ENCODE measurements at regions not wholly inside any gene's neighbourhood (a gene's known extent, or its start where the extent isn't known, plus 50 kb on each side); places are given as distances from the start of the nearest gene placed in this dataset.
"Not testable (repeated sequence)": the region's sequence is repeated elsewhere in the genome, so short reads cannot be mapped to it uniquely, and the experiment has no call there.

- ChIA-PET CTCF (no interaction called here), POLR2A (no interaction called here)
These were observed 379.1 kb downstream of the SEC23A start for GRCh38 chr14:38723959-38724358.

GRCh38 chr14:38723277-38723676 lies 379.8 kb downstream of the SEC23A start:
- POLR2A ChIA-PET: no interaction called here
- CTCF ChIA-PET: no interaction called here

- CTCF ChIA-PET: interaction anchor here (1.0 to 1.1 kb wide), 2 partner anchors 144 to 145 kb away, joined by 3 to 4 read pairs; no protein-coding TSS in a partner anchor
These were observed 381.1 kb downstream of the SEC23A start for GRCh38 chr14:38721822-38722431.

GRCh38 chr14:38718519-38718918 lies 384.5 kb downstream of the SEC23A start:
- POLR2A ChIA-PET: no interaction called here
- CTCF ChIA-PET: no interaction called here

More at GRCh38 chr14:38721822-38722431, 381.1 kb downstream of the SEC23A start:
- POLR2A ChIA-PET: no interaction called here

GRCh38 chr14:38716926-38717325 lies 386.1 kb downstream of the SEC23A start:
- CTCF ChIA-PET: no interaction called here
- POLR2A ChIA-PET: no interaction called here

- CTCF ChIA-PET: no interaction called here
- POLR2A ChIA-PET: no interaction called here
These were observed 392.2 kb downstream of the SEC23A start for GRCh38 chr14:38710881-38711280.

- CTCF ChIA-PET: no interaction called here
- POLR2A ChIA-PET: no interaction called here
These were observed 392.8 kb downstream of the SEC23A start for GRCh38 chr14:38710196-38710595.

- POLR2A ChIA-PET: no interaction called here
- CTCF ChIA-PET: no interaction called here
These were observed 397.8 kb downstream of the SEC23A start for GRCh38 chr14:38705220-38705619.

GRCh38 chr14:38704220-38704619 lies 398.8 kb downstream of the SEC23A start:
- POLR2A ChIA-PET: no interaction called here
- CTCF ChIA-PET: no interaction called here

- ChIA-PET CTCF (no interaction called here), POLR2A (no interaction called here)
These were observed 406.1 kb downstream of the SEC23A start for GRCh38 chr14:38696925-38697324.

- ChIA-PET CTCF (no interaction called here), POLR2A (no interaction called here)
These were observed 409.6 kb downstream of the SEC23A start for GRCh38 chr14:38693423-38693822.

- ChIA-PET CTCF (no interaction called here), POLR2A (no interaction called here)
These were observed 413.1 kb upstream of the CLEC14A start for GRCh38 chr14:38669027-38669426.

- POLR2A ChIA-PET: no interaction called here
- CTCF ChIA-PET: no interaction called here
These were observed 407.5 kb upstream of the CLEC14A start for GRCh38 chr14:38663382-38663781.

- CTCF ChIA-PET: no interaction called here
- POLR2A ChIA-PET: no interaction called here
These were observed 406.9 kb upstream of the CLEC14A start for GRCh38 chr14:38662781-38663180.

- ChIA-PET CTCF (no interaction called here), POLR2A (no interaction called here)
These were observed 390.5 kb upstream of the CLEC14A start for GRCh38 chr14:38646391-38646790.

GRCh38 chr14:38634913-38635312 lies 379.0 kb upstream of the CLEC14A start:
- CTCF ChIA-PET, POLR2A ChIA-PET: not testable (repeated sequence)

GRCh38 chr14:38629412-38629811 lies 373.5 kb upstream of the CLEC14A start:
- POLR2A ChIA-PET: no interaction called here
- CTCF ChIA-PET: no interaction called here

- ChIA-PET POLR2A (no interaction called here), CTCF (no interaction called here)
These were observed 371.3 kb upstream of the CLEC14A start for GRCh38 chr14:38627163-38627562.

GRCh38 chr14:38623661-38624060 lies 367.8 kb upstream of the CLEC14A start:
- POLR2A ChIA-PET: no interaction called here
- CTCF ChIA-PET: no interaction called here

- ChIA-PET CTCF (no interaction called here), POLR2A (no interaction called here)
These were observed 362.6 kb upstream of the CLEC14A start for GRCh38 chr14:38618514-38618913.

- CTCF ChIA-PET: no interaction called here
- POLR2A ChIA-PET: no interaction called here
These were observed 361.1 kb upstream of the CLEC14A start for GRCh38 chr14:38616959-38617358.

GRCh38 chr14:38611928-38612327 lies 356.0 kb upstream of the CLEC14A start:
- CTCF ChIA-PET: no interaction called here
- POLR2A ChIA-PET: no interaction called here

- POLR2A ChIA-PET: no interaction called here
- CTCF ChIA-PET: no interaction called here
These were observed 352.4 kb upstream of the CLEC14A start for GRCh38 chr14:38608244-38608643.

Data from activated CD8-positive, alpha-beta memory T cell treated with anti-CD3 and anti-CD28 coated beads for 36 hours (primary cell).